B cell (primary cell): ENCODE measurements at regions not wholly inside any gene's neighbourhood (a gene's known extent, or its start where the extent isn't known, plus 50 kb on each side); places are given as distances from the start of the nearest gene placed in this dataset.

Experiments
- ATAC-seq: fragments of 200-7000 bp; cut with Tn5 transposase; one replicate; pipeline ENCODE4 v1.10.0; 2021; ENCODE audit warnings: low read depth, mild to moderate bottlenecking, moderate number of reproducible peaks, moderate library complexity
- CTCF ChIA-PET: fragments of 350-600 bp; sonication (Branson Sonifier 250); formaldehyde crosslinking; loops from one replicate; lab custom pipeline; 2021; ENCODE audit warnings: antibody characterized with exemption, inconsistent platforms; lab: Charles Lee
- POLR2A ChIA-PET: fragments of 350-600 bp; sonication (Branson Sonifier 250); formaldehyde crosslinking; loops from one replicate; lab custom pipeline; 2021; ENCODE audit warnings: antibody characterized with exemption; lab: Charles Lee
- DNase-seq: peaks from one replicate; pipeline ENCODE4 v3.0.0; 2013
- H2AFZ ChIP-seq: 2 replicates; pipeline ENCODE4 v1.6.1; 2012; ENCODE audit warnings: mild to moderate bottlenecking, low read depth, low read length; ENCODE audit not compliant: insufficient read depth, poor library complexity, severe bottlenecking
- H3K27ac ChIP-seq, 2 donors: 1 replicate in 1 of 2; 2 replicates in 1 of 2; pipeline ENCODE4 v1.5.1; 2012 to 2013; ENCODE audit warnings: low read length in 2 of 2, mild to moderate bottlenecking in 2 of 2, moderate library complexity in 1 of 2
- H3K27me3 ChIP-seq, 4 experiments: fragments of 200-600 bp in 1 of 4; sonication (generic) in 1 of 4; replicated peaks in 1 of 4; 1 replicate in 2 of 4; 2 replicates in 2 of 4; pipeline versions ENCODE4 v1.6.1 to v1.7.0; 2013 to 2016; ENCODE audit warnings: low read length in 3 of 4, mild to moderate bottlenecking in 2 of 4, mixed read lengths in 1 of 4, moderate library complexity in 1 of 4; ENCODE audit not compliant: insufficient read depth in 4 of 4, control insufficient read depth in 3 of 4; ENCODE audit errors: control extremely low read depth in 1 of 4
- H3K36me3 ChIP-seq, 2 experiments: replicated peaks in 1 of 2; 1 replicate in 1 of 2; 2 replicates in 1 of 2; pipeline versions ENCODE4 v1.6.1 to v1.7.1; 2013; ENCODE audit warnings: low read length in 1 of 2; ENCODE audit not compliant: insufficient read depth in 2 of 2, control insufficient read depth in 1 of 2; ENCODE audit errors: control extremely low read depth in 1 of 2, extremely low read depth in 1 of 2
- H3K4me1 ChIP-seq, 2 donors: fragments of 200-600 bp in 1 of 2; sonication (generic) in 1 of 2; 1 replicate in 1 of 2; 2 replicates in 1 of 2; pipeline versions ENCODE4 v1.5.1 to v1.6.1; 2013 to 2017; ENCODE audit warnings: low read length in 2 of 2; ENCODE audit not compliant: control insufficient read depth in 2 of 2, insufficient read depth in 2 of 2
- H3K4me2 ChIP-seq: replicated peaks from 2 replicates; pipeline ENCODE3; 2012; ENCODE audit warnings: mild to moderate bottlenecking, low read depth, low read length; ENCODE audit not compliant: poor library complexity, severe bottlenecking
- H3K4me3 ChIP-seq, 5 experiments: fragments of 200-600 bp in 1 of 5; sonication (generic) in 1 of 5; 1 replicate in 3 of 5; 2 replicates in 2 of 5; pipeline versions ENCODE4 v1.5.1 to v1.7.0; 2011 to 2016; ENCODE audit warnings: low read length in 4 of 5, mild to moderate bottlenecking in 4 of 5, low read depth in 2 of 5, control low read depth in 1 of 5, moderate library complexity in 1 of 5; ENCODE audit not compliant: insufficient read depth in 1 of 5; ENCODE audit errors: control extremely low read depth in 1 of 5, extremely low read depth in 1 of 5
- H3K79me2 ChIP-seq: fragments of 200-600 bp; sonication (generic); one replicate; pipeline ENCODE4 v1.6.0; 2016; ENCODE audit warnings: low read length; ENCODE audit not compliant: control insufficient read depth, insufficient read depth
- H3K9ac ChIP-seq: fragments of 200-600 bp; sonication (generic); 2 replicates; pipeline ENCODE4 v1.6.1; 2017; ENCODE audit warnings: mild to moderate bottlenecking, low read length, moderate library complexity
- H3K9me3 ChIP-seq, 3 donors: one replicate each; pipeline versions ENCODE4 v1.6.1 to v1.7.1; 2013; ENCODE audit warnings: low read length in 2 of 3; ENCODE audit not compliant: control insufficient read depth in 2 of 3, insufficient read depth in 1 of 3; ENCODE audit errors: control extremely low read depth in 1 of 3
- H4K20me1 ChIP-seq: 2 replicates; pipeline ENCODE4 v1.6.0; 2012; ENCODE audit warnings: mild to moderate bottlenecking, low read length; ENCODE audit not compliant: insufficient read depth, control insufficient read depth, poor library complexity, severe bottlenecking
- H3K27ac Mint-ChIP-seq: one replicate; pipeline ENCODE4 v1.8.0; 2021; ENCODE audit warnings: mixed read lengths
- H3K27me3 Mint-ChIP-seq: one replicate; pipeline ENCODE4 v1.8.0; 2021; ENCODE audit warnings: mixed read lengths
- H3K4me1 Mint-ChIP-seq: one replicate; pipeline ENCODE4 v1.8.0; 2021; ENCODE audit warnings: mixed read lengths
- H3K4me3 Mint-ChIP-seq: one replicate; pipeline ENCODE4 v1.8.0; 2021; ENCODE audit warnings: mixed read lengths
- H3K9me3 Mint-ChIP-seq: one replicate; pipeline ENCODE4 v1.8.0; 2022; ENCODE audit warnings: mixed read lengths; ENCODE audit not compliant: insufficient read depth
- CTCF ChIP-seq: fragments of 200-600 bp; IDR thresholded peaks from one replicate; pipeline ENCODE4 v1.8.0; 2022; ENCODE audit warnings: antibody characterized with exemption, mild to moderate bottlenecking
- EZH2 ChIP-seq: IDR thresholded peaks from 2 replicates; pipeline ENCODE4 v1.6.1; 2012; ENCODE audit warnings: borderline replicate concordance, low read depth, mild to moderate bottlenecking, moderate library complexity, low read length; ENCODE audit not compliant: insufficient read depth, poor library complexity, severe bottlenecking
- WGBS: methylation state at CpG from one replicate; pipeline ENCODE4 v1.1.5; 2013; ENCODE audit warnings: missing lambda C conversion rate; ENCODE audit not compliant: insufficient coverage; 5-methylcytosine and 5-hydroxymethylcytosine counted together
- intact Hi-C: fragments of 100-400 bp; cut with micrococcal nuclease; formaldehyde crosslinking; loops from one replicate; pipeline ENCODE4 v1.10.0; 2022

- no peaks in the 10 kb centered on the region for H3K79me2 ChIP-seq
- no peaks in the 10 kb centered on the region for H4K20me1 ChIP-seq
- ATAC-seq: no peak
- no peak overlapping the region for H2AFZ ChIP-seq
- H3K4me3 ChIP-seq: no peak overlapping the region
- WGBS: 83% methylated on average over 2 of the region's 6 CpGs
- Mint-ChIP-seq H3K9me3 (no peaks in the 10 kb centered on the region), H3K27me3 (peaks cover 2% of the 10 kb centered on the region), H3K4me1 (no peaks in the 10 kb centered on the region), H3K4me3 (no peak overlapping the region), H3K27ac (no peak overlapping the region)
- no peaks in the 10 kb centered on the region for H3K36me3 ChIP-seq
- no peaks in the 10 kb centered on the region for H3K4me1 ChIP-seq
- no peak overlapping the region for H3K27ac ChIP-seq
- H3K27me3 ChIP-seq: no peaks in the 10 kb centered on the region
- DNase-seq: no peak
- H3K9ac ChIP-seq: no peak overlapping the region
- H3K4me2 ChIP-seq: no peak overlapping the region
- H3K9me3 ChIP-seq: no peaks in the 10 kb centered on the region
- ChIA-PET POLR2A (no interaction called here), CTCF (no interaction called here)
- intact Hi-C loops: no loop called here
- TF ChIP-seq CTCF (no peak), EZH2 (no peak)
These were observed 360.1 kb upstream of the CHAC2 start for GRCh38 chr2:53407363-53408080.

- no peak overlapping the region for H3K9ac ChIP-seq
- Mint-ChIP-seq H3K4me1 (no peaks in the 10 kb centered on the region), H3K4me3 (no peak overlapping the region), H3K27me3 (peaks cover 2% of the 10 kb centered on the region), H3K27ac (no peak overlapping the region), H3K9me3 (peaks cover 3% of the 10 kb centered on the region)
- DNase-seq: no peak
- H3K9me3 ChIP-seq: peaks cover 0 to 4% (median 0%) of the 10 kb centered on the region in 3 donors
- intact Hi-C loops: no loop called here
- H3K4me3 ChIP-seq: no peak overlapping the region
- no peak overlapping the region for H2AFZ ChIP-seq
- no peaks in the 10 kb centered on the region for H3K27me3 ChIP-seq
- no peaks in the 10 kb centered on the region for H4K20me1 ChIP-seq
- H3K36me3 ChIP-seq: no peaks in the 10 kb centered on the region
- no peak for ATAC-seq
- CTCF ChIA-PET: no interaction called here
- no peaks in the 10 kb centered on the region for H3K79me2 ChIP-seq
- no peaks in the 10 kb centered on the region for H3K4me1 ChIP-seq
- WGBS: no CpG with 5 or more reads among the region's 4 CpGs
- TF ChIP-seq CTCF: no peak
- no peak for TF ChIP-seq EZH2
- no peak overlapping the region for H3K27ac ChIP-seq
- POLR2A ChIA-PET: no interaction called here
- H3K4me2 ChIP-seq: no peak overlapping the region
These were observed 363.7 kb upstream of the CHAC2 start for GRCh38 chr2:53403792-53404413.
